Suprapubic skin (tissue), 4 donors: ENCODE measurements at regions not wholly inside any gene's neighbourhood (a gene's known extent, or its start where the extent isn't known, plus 50 kb on each side); places are given as distances from the start of the nearest gene placed in this dataset.

ENCODE experiments used
- POLR2A ChIP-seq, 2 donors: fragments of 450-650 bp; IDR thresholded peaks; one replicate each; pipeline ENCODE4 v1.6.1; 2017; ENCODE audit warnings: antibody characterized with exemption in 2 of 2, mild to moderate bottlenecking in 2 of 2, moderate library complexity in 2 of 2
- POLR2AphosphoS5 ChIP-seq, 3 donors: sonication (generic); formaldehyde crosslinking; IDR thresholded peaks; one replicate each; pipeline ENCODE4 v1.6.1; 2017; ENCODE audit warnings: antibody characterized with exemption in 3 of 3
- TF ChIP-seq, protein P1 (sequence below), 2 donors: fragments of 200-600 bp in 1 of 2; fragments of 450-650 bp in 1 of 2; sonication (generic) in 1 of 2; IDR thresholded peaks; one replicate each; pipeline ENCODE4 v1.5.1; 2016 to 2019; ENCODE audit warnings: antibody characterized with exemption in 2 of 2, mild to moderate bottlenecking in 1 of 2, moderate library complexity in 1 of 2

DNA sequence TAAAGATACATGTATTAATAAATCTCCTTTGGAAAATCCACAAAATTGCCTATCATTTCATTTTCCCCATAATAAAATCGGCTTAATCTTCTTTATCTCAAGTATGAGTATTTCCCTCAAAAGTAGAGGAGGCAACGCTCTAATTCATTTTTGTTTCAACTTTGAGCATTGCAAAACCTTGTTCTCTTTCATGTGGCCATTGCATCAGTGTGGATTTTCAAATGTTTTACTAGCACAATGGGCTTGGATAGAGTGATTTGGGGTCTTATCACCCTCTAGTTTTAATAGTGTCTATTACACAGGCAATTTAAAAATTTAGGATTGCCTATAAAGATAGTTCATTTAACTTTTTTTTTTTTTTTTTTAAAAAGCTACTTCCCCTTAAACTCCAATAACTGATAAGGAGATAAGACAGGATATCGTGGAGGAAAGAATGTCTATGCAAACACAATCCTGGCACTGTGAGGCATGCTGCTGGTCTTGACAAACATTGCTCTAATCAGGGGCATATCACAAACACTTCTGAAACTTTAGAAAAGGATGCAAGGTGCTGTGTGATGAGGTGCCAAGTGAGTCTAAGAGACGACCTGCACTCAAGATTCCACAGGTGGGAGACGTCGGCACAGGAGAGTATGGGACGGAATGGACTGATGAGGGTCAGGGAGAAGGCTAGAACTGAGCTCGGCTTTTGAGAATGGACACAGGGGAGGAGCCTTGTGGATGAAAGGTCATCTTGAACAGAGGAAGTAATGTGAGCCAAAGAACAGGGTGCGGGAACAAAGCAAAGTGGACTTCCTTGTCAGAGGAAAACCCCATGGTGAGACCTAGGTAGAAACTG, 199.7 kb downstream of the IRS2 start:
- TF ChIP-seq, protein P1, sequence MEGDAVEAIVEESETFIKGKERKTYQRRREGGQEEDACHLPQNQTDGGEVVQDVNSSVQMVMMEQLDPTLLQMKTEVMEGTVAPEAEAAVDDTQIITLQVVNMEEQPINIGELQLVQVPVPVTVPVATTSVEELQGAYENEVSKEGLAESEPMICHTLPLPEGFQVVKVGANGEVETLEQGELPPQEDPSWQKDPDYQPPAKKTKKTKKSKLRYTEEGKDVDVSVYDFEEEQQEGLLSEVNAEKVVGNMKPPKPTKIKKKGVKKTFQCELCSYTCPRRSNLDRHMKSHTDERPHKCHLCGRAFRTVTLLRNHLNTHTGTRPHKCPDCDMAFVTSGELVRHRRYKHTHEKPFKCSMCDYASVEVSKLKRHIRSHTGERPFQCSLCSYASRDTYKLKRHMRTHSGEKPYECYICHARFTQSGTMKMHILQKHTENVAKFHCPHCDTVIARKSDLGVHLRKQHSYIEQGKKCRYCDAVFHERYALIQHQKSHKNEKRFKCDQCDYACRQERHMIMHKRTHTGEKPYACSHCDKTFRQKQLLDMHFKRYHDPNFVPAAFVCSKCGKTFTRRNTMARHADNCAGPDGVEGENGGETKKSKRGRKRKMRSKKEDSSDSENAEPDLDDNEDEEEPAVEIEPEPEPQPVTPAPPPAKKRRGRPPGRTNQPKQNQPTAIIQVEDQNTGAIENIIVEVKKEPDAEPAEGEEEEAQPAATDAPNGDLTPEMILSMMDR (IDR thresholded peaks at IDR 0.05), result no peak
- TF ChIP-seq POLR2A (IDR thresholded peaks at IDR 0.05) (no peak), POLR2AphosphoS5 (IDR thresholded peaks at IDR 0.05) (no peak)
